ENCODE measurements at regions not wholly inside any gene's neighbourhood (a gene's known extent, or its start where the extent isn't known, plus 50 kb on each side); places are given as distances from the start of the nearest gene placed in this dataset.

GRCh38 chr13:109644069-109644750 lies 142.2 kb downstream of the IRS2 start:
- TF ChIP-seq CTCF (IDR thresholded peaks at IDR 0.05): no peak
- TF ChIP-seq POLR2A (IDR thresholded peaks at IDR 0.05): no peak
